SK-N-MC (cell line): ENCODE measurements at regions not wholly inside any gene's neighbourhood (a gene's known extent, or its start where the extent isn't known, plus 50 kb on each side); places are given as distances from the start of the nearest gene placed in this dataset.

Source experiments
- EZH2 ChIP-seq: fragments of 200-600 bp; sonication (generic); IDR thresholded peaks from one replicate; pipeline ENCODE4 v1.6.1; 2017; ENCODE audit warnings: antibody characterized with exemption
- POLR2AphosphoS5 ChIP-seq: IDR thresholded peaks from 2 replicates; pipeline ENCODE4 v1.6.1; 2012; ENCODE audit warnings: mild to moderate bottlenecking, low read depth, low read length, borderline replicate concordance

DNA sequence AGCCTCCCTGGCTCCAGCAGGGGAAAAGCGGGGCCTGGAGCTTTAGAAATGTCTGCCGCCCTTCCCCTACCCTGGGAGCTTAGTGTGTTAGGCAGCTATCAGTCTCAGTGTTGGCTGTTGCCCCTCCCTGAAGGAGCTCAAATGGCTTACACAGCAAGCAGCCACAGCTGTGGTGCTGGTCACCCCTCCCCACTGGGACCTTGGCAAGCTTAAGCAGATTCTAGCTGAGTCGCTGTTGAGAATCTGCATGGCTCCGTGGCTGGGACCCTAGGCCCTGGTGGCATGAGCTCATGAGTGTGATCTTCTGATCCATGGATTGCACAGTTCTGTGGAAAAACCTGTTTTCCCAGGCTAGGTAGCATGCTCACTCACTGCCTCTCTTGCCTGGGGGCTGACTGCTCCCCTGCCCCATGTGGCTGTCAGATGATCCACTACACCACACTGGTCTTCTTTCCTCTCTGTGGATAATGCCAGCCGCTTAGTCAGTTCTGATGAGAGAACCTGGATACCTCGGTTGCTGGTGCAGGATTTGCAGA, 714.0 kb downstream of the MAFB start:
- TF ChIP-seq EZH2: no peak
- no peak for TF ChIP-seq POLR2AphosphoS5
